Ishikawa (cell line): ENCODE measurements at regions not wholly inside any gene's neighbourhood (a gene's known extent, or its start where the extent isn't known, plus 50 kb on each side); places are given as distances from the start of the nearest gene placed in this dataset.

ENCODE experiments used
- CEBPB ChIP-seq: IDR thresholded peaks from 2 replicates; pipeline ENCODE4 v1.6.1; 2012
- CREB1 ChIP-seq: IDR thresholded peaks from 2 replicates; pipeline ENCODE4 v1.6.1; 2012; ENCODE audit warnings: low read depth
- FOXM1 ChIP-seq: IDR thresholded peaks from 2 replicates; pipeline ENCODE4 v1.6.1; 2012; ENCODE audit warnings: low read depth, borderline replicate concordance
- RAD21 ChIP-seq: IDR thresholded peaks from 2 replicates; pipeline ENCODE4 v1.6.1; 2012; ENCODE audit warnings: low read depth
- TCF12 ChIP-seq: IDR thresholded peaks from 2 replicates; pipeline ENCODE4 v1.6.1; 2012; ENCODE audit warnings: low read depth
- TEAD4 ChIP-seq: IDR thresholded peaks from 2 replicates; pipeline ENCODE4 v1.6.1; 2012
- YY1 ChIP-seq: IDR thresholded peaks from 2 replicates; pipeline ENCODE4 v1.6.1; 2012; ENCODE audit warnings: low read depth
- TF ChIP-seq, protein P1 (sequence below): IDR thresholded peaks from 2 replicates; pipeline ENCODE4 v1.6.1; 2012
- TF ChIP-seq, protein P2 (sequence below): IDR thresholded peaks from 2 replicates; pipeline ENCODE4 v1.6.1; 2012; ENCODE audit warnings: low read depth, mild to moderate bottlenecking
- TF ChIP-seq, protein P3 (sequence below): IDR thresholded peaks from 2 replicates; pipeline ENCODE4 v1.6.1; 2012

DNA sequence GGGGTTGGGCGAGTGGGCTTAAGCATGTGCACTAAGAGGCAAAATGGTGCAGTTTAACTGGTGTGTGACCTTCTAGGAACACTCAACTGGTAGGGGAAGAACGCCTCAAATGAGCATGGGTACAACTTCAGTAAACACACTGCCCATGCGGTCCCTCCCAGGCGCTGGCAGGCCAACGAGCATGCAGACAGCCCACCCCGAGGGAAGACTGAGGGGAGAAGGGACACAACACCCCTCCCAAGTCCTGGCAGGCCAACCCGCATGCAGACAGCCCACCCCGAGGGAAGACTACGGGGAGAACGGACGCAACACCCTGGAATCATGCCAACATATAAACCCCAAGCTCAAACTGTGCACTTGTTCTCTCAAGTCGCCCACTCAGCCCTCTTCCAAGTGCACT, 456.0 kb downstream of the FBXO15 start:
- TF ChIP-seq CEBPB (no peak), YY1 (no peak), CREB1 (no peak), TEAD4 (no peak), FOXM1 (no peak), RAD21 (no peak), TCF12 (no peak)
- TF ChIP-seq, protein P1, sequence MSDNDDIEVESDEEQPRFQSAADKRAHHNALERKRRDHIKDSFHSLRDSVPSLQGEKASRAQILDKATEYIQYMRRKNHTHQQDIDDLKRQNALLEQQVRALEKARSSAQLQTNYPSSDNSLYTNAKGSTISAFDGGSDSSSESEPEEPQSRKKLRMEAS, result no peak
- TF ChIP-seq, protein P2, sequence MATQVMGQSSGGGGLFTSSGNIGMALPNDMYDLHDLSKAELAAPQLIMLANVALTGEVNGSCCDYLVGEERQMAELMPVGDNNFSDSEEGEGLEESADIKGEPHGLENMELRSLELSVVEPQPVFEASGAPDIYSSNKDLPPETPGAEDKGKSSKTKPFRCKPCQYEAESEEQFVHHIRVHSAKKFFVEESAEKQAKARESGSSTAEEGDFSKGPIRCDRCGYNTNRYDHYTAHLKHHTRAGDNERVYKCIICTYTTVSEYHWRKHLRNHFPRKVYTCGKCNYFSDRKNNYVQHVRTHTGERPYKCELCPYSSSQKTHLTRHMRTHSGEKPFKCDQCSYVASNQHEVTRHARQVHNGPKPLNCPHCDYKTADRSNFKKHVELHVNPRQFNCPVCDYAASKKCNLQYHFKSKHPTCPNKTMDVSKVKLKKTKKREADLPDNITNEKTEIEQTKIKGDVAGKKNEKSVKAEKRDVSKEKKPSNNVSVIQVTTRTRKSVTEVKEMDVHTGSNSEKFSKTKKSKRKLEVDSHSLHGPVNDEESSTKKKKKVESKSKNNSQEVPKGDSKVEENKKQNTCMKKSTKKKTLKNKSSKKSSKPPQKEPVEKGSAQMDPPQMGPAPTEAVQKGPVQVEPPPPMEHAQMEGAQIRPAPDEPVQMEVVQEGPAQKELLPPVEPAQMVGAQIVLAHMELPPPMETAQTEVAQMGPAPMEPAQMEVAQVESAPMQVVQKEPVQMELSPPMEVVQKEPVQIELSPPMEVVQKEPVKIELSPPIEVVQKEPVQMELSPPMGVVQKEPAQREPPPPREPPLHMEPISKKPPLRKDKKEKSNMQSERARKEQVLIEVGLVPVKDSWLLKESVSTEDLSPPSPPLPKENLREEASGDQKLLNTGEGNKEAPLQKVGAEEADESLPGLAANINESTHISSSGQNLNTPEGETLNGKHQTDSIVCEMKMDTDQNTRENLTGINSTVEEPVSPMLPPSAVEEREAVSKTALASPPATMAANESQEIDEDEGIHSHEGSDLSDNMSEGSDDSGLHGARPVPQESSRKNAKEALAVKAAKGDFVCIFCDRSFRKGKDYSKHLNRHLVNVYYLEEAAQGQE, result no peak
- TF ChIP-seq, protein P3, sequence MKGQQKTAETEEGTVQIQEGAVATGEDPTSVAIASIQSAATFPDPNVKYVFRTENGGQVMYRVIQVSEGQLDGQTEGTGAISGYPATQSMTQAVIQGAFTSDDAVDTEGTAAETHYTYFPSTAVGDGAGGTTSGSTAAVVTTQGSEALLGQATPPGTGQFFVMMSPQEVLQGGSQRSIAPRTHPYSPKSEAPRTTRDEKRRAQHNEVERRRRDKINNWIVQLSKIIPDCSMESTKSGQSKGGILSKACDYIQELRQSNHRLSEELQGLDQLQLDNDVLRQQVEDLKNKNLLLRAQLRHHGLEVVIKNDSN, result no peak
